ENCODE measurements at regions not wholly inside any gene's neighbourhood (a gene's known extent, or its start where the extent isn't known, plus 50 kb on each side); places are given as distances from the start of the nearest gene placed in this dataset.

DNA sequence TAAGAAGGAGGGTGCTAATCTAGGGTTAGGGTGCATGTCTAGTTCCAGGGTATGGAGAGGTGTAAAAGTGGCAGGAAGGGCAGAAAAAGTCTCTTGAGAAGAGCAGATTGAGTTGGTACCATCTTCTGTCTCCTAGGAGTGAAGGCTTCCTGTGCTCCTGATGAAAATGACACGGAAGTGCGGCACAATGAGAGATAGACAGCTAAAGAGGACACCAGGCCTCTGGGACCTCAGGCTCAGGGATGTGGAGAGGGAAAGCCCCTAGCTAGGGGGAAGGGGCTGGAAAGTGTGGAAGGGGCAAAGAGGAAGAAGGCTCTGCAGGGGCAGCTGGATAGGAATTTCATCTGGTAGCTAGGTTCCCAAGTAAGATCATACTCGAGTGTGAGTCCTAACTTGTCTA lies 498.3 kb upstream of the EEF2KMT start:
- Mint-ChIP-seq H3K27me3 (ENCODE audit: insufficient read depth) (peaks cover 2% of the 10 kb centered on the region; the same call in 1 of the 2 replicates), H3K27ac (no peak overlapping the region), H3K4me1 (ENCODE audit: low read depth) (no peaks in the 10 kb centered on the region), H3K36me3 (ENCODE audit: low read depth) (no peaks in the 10 kb centered on the region), H3K4me3 (no peak overlapping the region), H3K9me3 (peaks cover 43% of the 10 kb centered on the region)
- TF ChIP-seq, protein P1, sequence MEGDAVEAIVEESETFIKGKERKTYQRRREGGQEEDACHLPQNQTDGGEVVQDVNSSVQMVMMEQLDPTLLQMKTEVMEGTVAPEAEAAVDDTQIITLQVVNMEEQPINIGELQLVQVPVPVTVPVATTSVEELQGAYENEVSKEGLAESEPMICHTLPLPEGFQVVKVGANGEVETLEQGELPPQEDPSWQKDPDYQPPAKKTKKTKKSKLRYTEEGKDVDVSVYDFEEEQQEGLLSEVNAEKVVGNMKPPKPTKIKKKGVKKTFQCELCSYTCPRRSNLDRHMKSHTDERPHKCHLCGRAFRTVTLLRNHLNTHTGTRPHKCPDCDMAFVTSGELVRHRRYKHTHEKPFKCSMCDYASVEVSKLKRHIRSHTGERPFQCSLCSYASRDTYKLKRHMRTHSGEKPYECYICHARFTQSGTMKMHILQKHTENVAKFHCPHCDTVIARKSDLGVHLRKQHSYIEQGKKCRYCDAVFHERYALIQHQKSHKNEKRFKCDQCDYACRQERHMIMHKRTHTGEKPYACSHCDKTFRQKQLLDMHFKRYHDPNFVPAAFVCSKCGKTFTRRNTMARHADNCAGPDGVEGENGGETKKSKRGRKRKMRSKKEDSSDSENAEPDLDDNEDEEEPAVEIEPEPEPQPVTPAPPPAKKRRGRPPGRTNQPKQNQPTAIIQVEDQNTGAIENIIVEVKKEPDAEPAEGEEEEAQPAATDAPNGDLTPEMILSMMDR (IDR thresholded peaks at IDR 0.05), result no peak
- DNase-seq, result no peak

DNA sequence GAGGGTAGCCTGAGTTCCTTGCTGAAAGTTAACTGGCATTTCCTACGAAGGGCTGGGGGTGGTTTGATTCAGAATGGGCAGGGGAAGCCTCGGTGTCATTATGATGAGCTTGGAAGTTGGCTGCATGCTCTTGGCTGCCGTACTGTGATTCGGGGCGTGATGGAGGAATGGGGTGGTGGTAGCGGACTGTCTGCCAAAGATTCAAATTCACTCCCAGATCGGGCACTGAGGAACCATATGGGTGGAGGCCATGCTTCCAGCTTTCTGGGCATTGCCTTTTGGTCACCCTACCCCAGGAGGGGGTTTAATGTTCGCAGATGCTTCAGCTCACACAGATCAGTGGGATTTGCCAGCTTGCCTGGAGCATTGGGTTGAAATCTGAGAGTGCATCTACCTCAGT lies 492.8 kb upstream of the EEF2KMT start:
- DNase-seq, result no peak
- H3K27me3 Mint-ChIP-seq (ENCODE audit: insufficient read depth), result peaks cover 3% of the 10 kb centered on the region
- TF ChIP-seq, protein P1 (IDR thresholded peaks at IDR 0.05), result no peak
- peaks cover 60% of the 10 kb centered on the region for H3K9me3 Mint-ChIP-seq
- no peak overlapping the region for H3K27ac Mint-ChIP-seq
- no peaks in the 10 kb centered on the region for H3K4me1 Mint-ChIP-seq (ENCODE audit: low read depth)
- H3K36me3 Mint-ChIP-seq (ENCODE audit: low read depth), result no peaks in the 10 kb centered on the region
- no peak overlapping the region for H3K4me3 Mint-ChIP-seq

DNA sequence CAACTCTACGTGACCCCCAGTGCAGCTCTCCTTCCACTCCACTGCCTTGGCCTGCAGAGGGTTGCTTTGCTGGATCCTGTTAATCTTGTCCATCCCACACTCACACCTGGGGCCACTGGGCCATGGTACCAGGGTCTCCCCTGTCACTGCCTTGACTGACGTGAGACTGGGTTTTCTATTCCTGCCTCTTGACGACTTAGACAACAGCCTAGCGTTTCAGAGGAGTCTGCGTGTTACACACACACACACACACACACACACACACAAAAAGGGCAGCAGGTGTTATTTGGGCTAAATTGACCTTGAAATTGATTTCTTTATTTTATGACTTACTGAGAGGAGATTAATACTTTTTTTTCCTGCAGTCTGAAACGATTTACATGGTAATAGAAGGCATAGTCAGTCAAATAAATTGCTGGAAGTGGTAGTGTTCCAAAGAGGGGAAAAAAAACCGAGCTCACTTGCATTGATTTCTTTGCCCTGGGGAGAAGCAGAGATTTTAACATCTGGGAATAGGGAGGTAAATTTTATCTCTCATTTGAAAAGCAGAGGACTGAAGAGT lies 492.3 kb upstream of the EEF2KMT start:
- no peak overlapping the region for H3K27ac Mint-ChIP-seq
- TF ChIP-seq, protein P1 (IDR thresholded peaks at IDR 0.05), result no peak
- no peaks in the 10 kb centered on the region for H3K36me3 Mint-ChIP-seq (ENCODE audit: low read depth)
- DNase-seq, result no peak
- H3K27me3 Mint-ChIP-seq (ENCODE audit: insufficient read depth), result peaks cover 3% of the 10 kb centered on the region
- H3K4me3 Mint-ChIP-seq, result no peak overlapping the region
- no peaks in the 10 kb centered on the region for H3K4me1 Mint-ChIP-seq (ENCODE audit: low read depth)
- peaks cover 60% of the 10 kb centered on the region for H3K9me3 Mint-ChIP-seq

DNA sequence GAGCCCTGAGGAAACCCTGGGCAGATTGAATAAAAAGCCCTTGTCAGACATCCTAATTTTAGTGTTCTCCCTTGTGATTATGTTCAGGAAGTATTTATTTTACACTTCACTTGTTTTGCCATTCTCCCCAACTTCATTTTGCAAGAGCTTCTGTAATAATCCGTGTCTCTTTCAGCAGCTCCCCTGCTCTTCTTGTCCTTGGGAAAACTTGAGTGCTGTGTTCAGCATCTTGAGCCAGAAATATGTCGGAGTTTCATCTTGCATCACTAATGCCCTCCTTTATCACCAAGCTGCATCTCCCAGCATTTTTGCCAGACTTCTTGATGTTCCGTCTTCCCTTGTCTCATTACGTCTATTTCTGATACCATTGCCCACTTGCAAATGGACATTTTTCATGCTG lies 486.5 kb upstream of the EEF2KMT start:
- H3K4me1 Mint-ChIP-seq (ENCODE audit: low read depth), result no peaks in the 10 kb centered on the region
- no peak overlapping the region for H3K27ac Mint-ChIP-seq
- H3K27me3 Mint-ChIP-seq (ENCODE audit: insufficient read depth), result peaks cover 3% of the 10 kb centered on the region; the same call in 1 of the 2 replicates
- peaks cover 65% of the 10 kb centered on the region for H3K9me3 Mint-ChIP-seq
- TF ChIP-seq, protein P1 (IDR thresholded peaks at IDR 0.05), result no peak
- H3K36me3 Mint-ChIP-seq (ENCODE audit: low read depth), result no peaks in the 10 kb centered on the region
- no peak for DNase-seq
- H3K4me3 Mint-ChIP-seq, result no peak overlapping the region

DNA sequence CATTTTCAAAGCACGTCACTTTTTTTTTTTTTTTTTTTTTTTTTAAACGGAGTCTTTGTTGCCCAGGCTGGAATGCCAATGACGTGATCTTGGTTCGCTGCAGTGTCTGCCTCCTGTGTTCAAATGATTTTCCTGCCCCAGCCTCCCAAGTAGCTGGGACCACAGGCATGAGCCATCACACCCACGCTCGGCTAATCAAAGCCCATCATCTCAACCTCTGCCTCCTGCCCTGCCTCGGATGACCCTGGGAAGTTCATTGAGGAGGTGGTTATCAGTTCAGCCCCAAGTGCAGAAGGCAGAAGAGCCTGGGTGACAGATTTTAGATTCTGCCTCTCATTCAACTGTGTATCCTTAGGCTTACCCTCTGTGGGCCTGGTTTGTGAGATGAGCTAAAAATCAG lies 484.9 kb upstream of the EEF2KMT start:
- peaks cover 4% of the 10 kb centered on the region; the same call in 1 of the 2 replicates for H3K27me3 Mint-ChIP-seq (ENCODE audit: insufficient read depth)
- DNase-seq, result no peak
- H3K4me1 Mint-ChIP-seq (ENCODE audit: low read depth), result no peaks in the 10 kb centered on the region
- TF ChIP-seq, protein P1 (IDR thresholded peaks at IDR 0.05), result no peak
- H3K4me3 Mint-ChIP-seq, result no peak overlapping the region
- peaks cover 63% of the 10 kb centered on the region for H3K9me3 Mint-ChIP-seq
- no peaks in the 10 kb centered on the region for H3K36me3 Mint-ChIP-seq (ENCODE audit: low read depth)
- no peak overlapping the region for H3K27ac Mint-ChIP-seq

DNA sequence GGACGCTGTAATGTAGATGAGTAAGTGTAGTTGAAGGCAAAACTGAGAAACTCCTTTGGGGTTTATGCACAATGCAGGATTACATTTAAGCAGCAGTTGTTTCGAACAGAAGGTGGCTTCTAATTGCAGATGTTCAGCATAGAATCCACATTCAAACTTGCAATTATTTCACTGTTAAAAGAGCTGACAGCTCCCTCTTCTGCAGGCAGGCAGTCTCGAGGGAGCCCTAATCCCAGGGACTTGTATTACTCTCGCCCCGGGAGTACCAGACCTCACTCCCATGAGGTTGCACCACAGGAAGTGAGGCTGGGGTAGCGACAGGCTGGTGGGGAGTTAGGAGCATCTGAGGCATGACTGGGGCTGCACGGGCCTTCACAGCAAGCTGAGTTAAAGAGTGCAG lies 484.3 kb upstream of the EEF2KMT start:
- Mint-ChIP-seq H3K27me3 (ENCODE audit: insufficient read depth) (peaks cover 4% of the 10 kb centered on the region; the same call in 1 of the 2 replicates), H3K27ac (no peak overlapping the region), H3K9me3 (peaks cover 63% of the 10 kb centered on the region), H3K36me3 (ENCODE audit: low read depth) (no peaks in the 10 kb centered on the region), H3K4me1 (ENCODE audit: low read depth) (no peaks in the 10 kb centered on the region), H3K4me3 (no peak overlapping the region)
- no peak for DNase-seq
- TF ChIP-seq, protein P1 (IDR thresholded peaks at IDR 0.05), result no peak
